Naive B cell (primary cell): ENCODE measurements at regions not wholly inside any gene's neighbourhood (a gene's known extent, or its start where the extent isn't known, plus 50 kb on each side); places are given as distances from the start of the nearest gene placed in this dataset.

Experiments used
- ATAC-seq, 2 donors: fragments of 150-1000 bp; cut with Tn5 transposase; 2 replicates each; pipeline ENCODE4 v1.10.0; 2021; ENCODE audit warnings: low read depth in 2 of 2, mild to moderate bottlenecking in 2 of 2, moderate library complexity in 2 of 2
- DNase-seq: peaks from one replicate; pipeline ENCODE4 v3.0.0; 2022
- H3K27ac Mint-ChIP-seq, 6 donors: one replicate each; pipeline ENCODE4 v1.8.0; 2020 to 2022; ENCODE audit warnings: mild to moderate bottlenecking in 6 of 6, mixed read lengths in 6 of 6, moderate library complexity in 5 of 6, inconsistent platforms in 2 of 6
- H3K27me3 Mint-ChIP-seq, 3 donors: one replicate each; pipeline ENCODE4 v1.8.0; 2021 to 2022; ENCODE audit warnings: mixed read lengths in 3 of 3, mild to moderate bottlenecking in 1 of 3
- H3K36me3 Mint-ChIP-seq, 2 donors: one replicate each; pipeline ENCODE4 v1.8.0; 2020 to 2022; ENCODE audit warnings: mixed read lengths in 2 of 2, inconsistent platforms in 1 of 2, mild to moderate bottlenecking in 1 of 2
- H3K4me1 Mint-ChIP-seq, 3 donors: one replicate each; pipeline ENCODE4 v1.8.0; 2020 to 2022; ENCODE audit warnings: mixed read lengths in 3 of 3, inconsistent platforms in 1 of 3, mild to moderate bottlenecking in 1 of 3, moderate library complexity in 1 of 3
- H3K4me3 Mint-ChIP-seq, 8 donors: one replicate each; pipeline ENCODE4 v1.8.0; 2020 to 2022; ENCODE audit warnings: mild to moderate bottlenecking in 8 of 8, mixed read lengths in 8 of 8, moderate library complexity in 8 of 8, inconsistent platforms in 2 of 8
- H3K9me3 Mint-ChIP-seq, 7 donors: one replicate each; pipeline ENCODE4 v1.8.0; 2020 to 2022; ENCODE audit warnings: mixed read lengths in 7 of 7, mild to moderate bottlenecking in 5 of 7, inconsistent platforms in 2 of 7, moderate library complexity in 1 of 7

- Mint-ChIP-seq H3K4me3 (no peak overlapping the region), H3K9me3 (peaks cover 0 to 3% (median 0%) of the 10 kb centered on the region in 7 donors), H3K4me1 (peaks cover 6 to 12% (median 10%) of the 10 kb centered on the region in 3 donors), H3K27ac (no peak overlapping the region), H3K27me3 (no peaks in the 10 kb centered on the region), H3K36me3 (no peaks in the 10 kb centered on the region)
- ATAC-seq (no peak), DNase-seq (no peak)
Observed at GRCh38 chr4:10773656-10774055, 89.1 kb upstream of the CLNK start.

- DNase-seq (no peak), ATAC-seq (no peak)
- Mint-ChIP-seq H3K36me3 (no peaks in the 10 kb centered on the region), H3K27me3 (no peaks in the 10 kb centered on the region), H3K27ac (no peak overlapping the region), H3K4me3 (no peak overlapping the region), H3K9me3 (peaks cover 0 to 3% (median 0%) of the 10 kb centered on the region in 7 donors), H3K4me1 (peaks cover 6 to 12% (median 10%) of the 10 kb centered on the region in 3 donors)
Observed at GRCh38 chr4:10773010-10773409, 88.4 kb upstream of the CLNK start.

- Mint-ChIP-seq H3K4me3 (no peak overlapping the region), H3K27me3 (no peaks in the 10 kb centered on the region), H3K36me3 (peaks cover 5 to 14% of the 10 kb centered on the region in 2 donors), H3K4me1 (no peaks in the 10 kb centered on the region), H3K27ac (no peak overlapping the region), H3K9me3 (peaks cover 9 to 19% (median 12%) of the 10 kb centered on the region in 7 donors)
- no peak for ATAC-seq
- DNase-seq, result no peak
Observed at GRCh38 chr4:10765386-10765785, 80.8 kb upstream of the CLNK start.

- H3K9me3 Mint-ChIP-seq, result peaks cover 9 to 19% (median 13%) of the 10 kb centered on the region in 7 donors
- H3K27ac Mint-ChIP-seq, result no peak overlapping the region
- H3K4me1 Mint-ChIP-seq, result no peaks in the 10 kb centered on the region
- ATAC-seq (no peak), DNase-seq (no peak)
- no peaks in the 10 kb centered on the region for H3K27me3 Mint-ChIP-seq
- no peak overlapping the region for H3K4me3 Mint-ChIP-seq
- H3K36me3 Mint-ChIP-seq, result peaks cover 1 to 14% of the 10 kb centered on the region in 2 donors
Observed at GRCh38 chr4:10762561-10762960, 78.0 kb upstream of the CLNK start.

GRCh38 chr4:10761903-10762302, 77.3 kb upstream of the CLNK start:
- ATAC-seq, result no peak
- Mint-ChIP-seq H3K27me3 (no peaks in the 10 kb centered on the region), H3K36me3 (peaks cover 0 to 14% of the 10 kb centered on the region in 2 donors), H3K4me1 (no peaks in the 10 kb centered on the region), H3K9me3 (peaks cover 9 to 19% (median 13%) of the 10 kb centered on the region in 7 donors), H3K4me3 (no peak overlapping the region), H3K27ac (peak overlapping the region in 1 of 6 donors; percentile 80)
- no peak for DNase-seq

GRCh38 chr4:10760086-10760485, 75.5 kb upstream of the CLNK start:
- H3K27ac Mint-ChIP-seq, result no peak overlapping the region
- H3K4me1 Mint-ChIP-seq, result peaks cover 8 to 11% (median 8%) of the 10 kb centered on the region in 3 donors
- ATAC-seq (no peak), DNase-seq (no peak)
- peaks cover 9 to 17% (median 13%) of the 10 kb centered on the region in 7 donors for H3K9me3 Mint-ChIP-seq
- H3K27me3 Mint-ChIP-seq, result no peaks in the 10 kb centered on the region
- no peak overlapping the region for H3K4me3 Mint-ChIP-seq
- peaks cover 0 to 14% of the 10 kb centered on the region in 2 donors for H3K36me3 Mint-ChIP-seq

GRCh38 chr4:10758906-10759305, 74.3 kb upstream of the CLNK start:
- Mint-ChIP-seq H3K27ac (no peak overlapping the region), H3K4me1 (peaks cover 8 to 11% (median 8%) of the 10 kb centered on the region in 3 donors), H3K27me3 (no peaks in the 10 kb centered on the region), H3K36me3 (peaks cover 0 to 7% of the 10 kb centered on the region in 2 donors), H3K4me3 (no peak overlapping the region), H3K9me3 (peaks cover 3 to 7% (median 4%) of the 10 kb centered on the region in 7 donors)
- DNase-seq (no peak), ATAC-seq (no peak)

- Mint-ChIP-seq H3K36me3 (peaks cover 0 to 5% of the 10 kb centered on the region in 2 donors), H3K9me3 (peaks cover 0 to 1% (median 0%) of the 10 kb centered on the region in 7 donors), H3K4me1 (peaks cover 8 to 11% (median 10%) of the 10 kb centered on the region in 3 donors), H3K4me3 (no peak overlapping the region), H3K27me3 (peaks cover 0 to 11% (median 0%) of the 10 kb centered on the region in 3 donors), H3K27ac (no peak overlapping the region)
- DNase-seq, result no peak
- no peak for ATAC-seq
Observed at GRCh38 chr4:10753856-10754402, 69.4 kb upstream of the CLNK start.

GRCh38 chr4:10753336-10753735, 68.8 kb upstream of the CLNK start:
- no peak overlapping the region for H3K27ac Mint-ChIP-seq
- DNase-seq (no peak), ATAC-seq (no peak)
- H3K4me3 Mint-ChIP-seq, result peak overlapping the region in 1 of 8 donors; percentile 70
- peaks cover 0 to 11% (median 0%) of the 10 kb centered on the region in 3 donors for H3K27me3 Mint-ChIP-seq
- H3K4me1 Mint-ChIP-seq, result peaks cover 10 to 12% (median 11%) of the 10 kb centered on the region in 3 donors
- H3K9me3 Mint-ChIP-seq, result peaks cover 0 to 1% (median 0%) of the 10 kb centered on the region in 7 donors
- peaks cover 0 to 5% of the 10 kb centered on the region in 2 donors for H3K36me3 Mint-ChIP-seq

GRCh38 chr4:10750714-10751113, 66.1 kb upstream of the CLNK start:
- Mint-ChIP-seq H3K27me3 (peaks cover 0 to 11% (median 0%) of the 10 kb centered on the region in 3 donors), H3K9me3 (peaks cover 0 to 1% (median 0%) of the 10 kb centered on the region in 7 donors), H3K27ac (no peak overlapping the region), H3K4me1 (peaks cover 6 to 16% (median 7%) of the 10 kb centered on the region in 3 donors), H3K4me3 (no peak overlapping the region), H3K36me3 (peaks cover 0 to 5% of the 10 kb centered on the region in 2 donors)
- DNase-seq, result no peak
- no peak for ATAC-seq

- DNase-seq (no peak), ATAC-seq (peak in 1 of 2 donors; percentile 14)
- peak overlapping the region in 1 of 6 donors; percentile 20 for H3K27ac Mint-ChIP-seq
- no peaks in the 10 kb centered on the region for H3K9me3 Mint-ChIP-seq
- H3K4me1 Mint-ChIP-seq, result peaks cover 3 to 8% (median 6%) of the 10 kb centered on the region in 3 donors
- H3K4me3 Mint-ChIP-seq, result peak overlapping the region in 2 of 8 donors; percentile 33 to 57
- H3K36me3 Mint-ChIP-seq, result no peaks in the 10 kb centered on the region
- H3K27me3 Mint-ChIP-seq, result peaks cover 0 to 11% (median 0%) of the 10 kb centered on the region in 3 donors
Observed at GRCh38 chr4:10747186-10747585, 62.6 kb upstream of the CLNK start.

GRCh38 chr4:10746371-10747171, 62.0 kb upstream of the CLNK start:
- H3K4me3 Mint-ChIP-seq, result peak overlapping the region in 2 of 8 donors; percentile 33 to 57
- H3K27me3 Mint-ChIP-seq, result peaks cover 0 to 11% (median 0%) of the 10 kb centered on the region in 3 donors
- no peaks in the 10 kb centered on the region for H3K36me3 Mint-ChIP-seq
- no peak overlapping the region for H3K27ac Mint-ChIP-seq
- ATAC-seq, result no peak
- peaks cover 3 to 8% (median 6%) of the 10 kb centered on the region in 3 donors for H3K4me1 Mint-ChIP-seq
- H3K9me3 Mint-ChIP-seq, result no peaks in the 10 kb centered on the region
- no peak for DNase-seq

GRCh38 chr4:10743357-10743756, 58.8 kb upstream of the CLNK start:
- DNase-seq (peak; percentile 63), ATAC-seq (peak; percentile 79 to 81)
- Mint-ChIP-seq H3K36me3 (no peaks in the 10 kb centered on the region), H3K4me1 (peaks cover 0 to 13% (median 8%) of the 10 kb centered on the region in 3 donors), H3K27me3 (no peaks in the 10 kb centered on the region), H3K9me3 (no peaks in the 10 kb centered on the region), H3K27ac (no peak overlapping the region), H3K4me3 (no peak overlapping the region)
